ENCODE measurements at regions not wholly inside any gene's neighbourhood (a gene's known extent, or its start where the extent isn't known, plus 50 kb on each side); places are given as distances from the start of the nearest gene placed in this dataset.

DNA sequence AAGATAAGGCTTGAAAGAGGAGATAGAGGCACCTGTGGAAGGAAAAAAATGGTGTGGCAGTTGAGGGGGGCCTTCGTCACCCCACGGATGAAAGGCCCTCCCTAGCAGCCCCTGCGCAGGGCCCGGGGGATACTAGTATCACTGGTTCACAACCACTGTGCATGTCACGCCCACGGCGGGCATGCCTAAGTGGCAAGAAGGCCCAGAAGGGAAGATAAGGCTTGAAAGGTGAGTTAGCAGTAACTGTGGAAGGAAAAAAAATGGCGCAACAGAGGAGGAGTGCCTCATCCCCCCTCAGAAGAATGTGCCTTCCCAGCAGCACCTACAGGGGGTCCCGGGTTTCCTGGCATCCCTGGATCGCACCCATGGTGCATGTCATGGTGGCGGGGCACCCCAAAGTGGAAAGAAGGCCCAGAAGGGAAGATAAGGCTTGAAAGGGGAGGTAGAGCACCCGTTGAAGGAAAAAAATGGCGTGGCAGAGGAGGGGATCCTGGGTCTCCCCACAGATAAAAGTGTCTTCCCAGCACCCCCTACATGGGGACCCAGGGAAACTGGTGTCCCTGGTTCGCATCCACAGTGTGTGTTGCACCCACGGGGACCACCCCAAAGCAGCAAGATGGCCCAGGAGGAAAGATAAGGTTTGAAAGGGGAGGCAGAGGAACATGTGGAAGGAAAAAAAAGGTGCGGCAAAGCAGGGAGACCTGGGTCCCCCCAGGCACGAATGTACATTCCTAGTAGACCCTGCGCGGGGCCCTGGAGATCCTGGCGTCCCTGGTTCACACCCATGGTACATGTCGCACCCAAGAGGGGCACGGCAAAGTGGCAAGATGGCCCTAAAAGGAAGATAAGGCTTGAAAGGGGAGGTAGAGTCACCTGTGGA lies 279.2 kb downstream of the ALG10 start:
- 21% methylated on average over 22 of the region's 22 CpGs for WGBS (ENCODE audit: low lambda C conversion rate)
- DNase-seq (ENCODE audit: low spot score) (no peak), ATAC-seq (no peak), FAIRE-seq (no peak)
- Histone ChIP-seq H3K27me3 (ENCODE audit: control insufficient read depth in 1 of 2, insufficient read depth in 2 of 2, low read length in 2 of 2) (peaks cover 5 to 29% of the 10 kb centered on the region in 2 experiments; a peak in 3 of 5 replicates), H4K20me1 (ENCODE audit: insufficient read depth, low read length) (no peaks in the 10 kb centered on the region), H3K9me3 (ENCODE audit: low read length) (no peaks in the 10 kb centered on the region), H3K4me2 (ENCODE audit: low read depth, low read length) (no peak overlapping the region), H3K27ac (ENCODE audit: extremely low read length, insufficient read depth, low read length) (no peak overlapping the region), H3K4me3 (replicated peaks in 1 of 3; ENCODE audit: insufficient read depth in 1 of 3, low read depth in 2 of 3, low read length in 3 of 3) (no peak overlapping the region), H3K4me1 (ENCODE audit: insufficient read depth, low read length) (no peaks in the 10 kb centered on the region), H3K36me3 (replicated peaks in 1 of 2; ENCODE audit: control insufficient read depth in 1 of 2, insufficient read depth in 2 of 2, low read length in 2 of 2) (no peaks in the 10 kb centered on the region), H3K9ac (ENCODE audit: insufficient read depth, low read depth, low read length) (no peak overlapping the region), H3K79me2 (ENCODE audit: insufficient read depth, low read length) (no peaks in the 10 kb centered on the region), H2AFZ (ENCODE audit: low read length) (no peak overlapping the region)
- intact Hi-C loops (cut with micrococcal nuclease; ENCODE audit: unreplicated experiment) = no loop called here
- ChIA-PET CTCF (ENCODE audit: low intra/inter-chr PET ratio, low total read pairs) (no interaction called here), POLR2A (no interaction called here)
- BruUV-seq (replicated peaks) = no TSS peak
- in situ Hi-C loops (cut with HindIII; ENCODE audit: extremely low pct_ligation_motif_present, low pct_unique_long_range_greater_than_20kb) = no loop called here
- TF ChIP-seq ZFP36L1 (CRISPR knock-in tag; IDR thresholded peaks at IDR 0.05) (no peak), CC2D1A (CRISPR knock-in tag; IDR thresholded peaks at IDR 0.05) (no peak), ZSCAN25 (CRISPR knock-in tag; IDR thresholded peaks at IDR 0.05) (no peak), SRSF9 (IDR thresholded peaks at IDR 0.05; ENCODE audit: borderline replicate concordance, insufficient read depth, low read depth, low read length, poor library complexity, severe bottlenecking) (no peak), GFI1 (CRISPR knock-in tag; IDR thresholded peaks at IDR 0.05; ENCODE audit: borderline replicate concordance) (no peak), TOE1 (CRISPR knock-in tag; IDR thresholded peaks at IDR 0.05) (no peak), ZNF660 (CRISPR knock-in tag; IDR thresholded peaks at IDR 0.05; ENCODE audit: borderline replicate concordance, low read depth) (no peak), ZNF343 (CRISPR knock-in tag; IDR thresholded peaks at IDR 0.05) (no peak), TBL1XR1 (IDR thresholded peaks at IDR 0.05; ENCODE audit: borderline replicate concordance, low read length, partially characterized antibody) (no peak), ATF7-NPFF (CRISPR knock-in tag; IDR thresholded peaks at IDR 0.05; ENCODE audit: low read depth) (no peak), ZZZ3 (CRISPR knock-in tag; IDR thresholded peaks at IDR 0.05; ENCODE audit: borderline replicate concordance) (no peak), ZNF367 (CRISPR knock-in tag; IDR thresholded peaks at IDR 0.05; ENCODE audit: borderline replicate concordance) (no peak), KDM5A (IDR thresholded peaks at IDR 0.05; ENCODE audit: borderline replicate concordance, low read length) (no peak)
- TF ChIP-seq, protein P1, sequence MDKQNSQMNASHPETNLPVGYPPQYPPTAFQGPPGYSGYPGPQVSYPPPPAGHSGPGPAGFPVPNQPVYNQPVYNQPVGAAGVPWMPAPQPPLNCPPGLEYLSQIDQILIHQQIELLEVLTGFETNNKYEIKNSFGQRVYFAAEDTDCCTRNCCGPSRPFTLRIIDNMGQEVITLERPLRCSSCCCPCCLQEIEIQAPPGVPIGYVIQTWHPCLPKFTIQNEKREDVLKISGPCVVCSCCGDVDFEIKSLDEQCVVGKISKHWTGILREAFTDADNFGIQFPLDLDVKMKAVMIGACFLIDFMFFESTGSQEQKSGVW (CRISPR knock-in tag; IDR thresholded peaks at IDR 0.05; ENCODE audit: borderline replicate concordance) = no peak
- TF ChIP-seq, protein P2, sequence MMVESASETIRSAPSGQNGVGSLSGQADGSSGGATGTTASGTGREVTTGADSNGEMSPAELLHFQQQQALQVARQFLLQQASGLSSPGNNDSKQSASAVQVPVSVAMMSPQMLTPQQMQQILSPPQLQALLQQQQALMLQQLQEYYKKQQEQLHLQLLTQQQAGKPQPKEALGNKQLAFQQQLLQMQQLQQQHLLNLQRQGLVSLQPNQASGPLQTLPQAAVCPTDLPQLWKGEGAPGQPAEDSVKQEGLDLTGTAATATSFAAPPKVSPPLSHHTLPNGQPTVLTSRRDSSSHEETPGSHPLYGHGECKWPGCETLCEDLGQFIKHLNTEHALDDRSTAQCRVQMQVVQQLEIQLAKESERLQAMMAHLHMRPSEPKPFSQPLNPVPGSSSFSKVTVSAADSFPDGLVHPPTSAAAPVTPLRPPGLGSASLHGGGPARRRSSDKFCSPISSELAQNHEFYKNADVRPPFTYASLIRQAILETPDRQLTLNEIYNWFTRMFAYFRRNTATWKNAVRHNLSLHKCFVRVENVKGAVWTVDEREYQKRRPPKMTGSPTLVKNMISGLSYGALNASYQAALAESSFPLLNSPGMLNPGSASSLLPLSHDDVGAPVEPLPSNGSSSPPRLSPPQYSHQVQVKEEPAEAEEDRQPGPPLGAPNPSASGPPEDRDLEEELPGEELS (CRISPR knock-in tag; IDR thresholded peaks at IDR 0.05) = no peak
- TF ChIP-seq, protein P3, sequence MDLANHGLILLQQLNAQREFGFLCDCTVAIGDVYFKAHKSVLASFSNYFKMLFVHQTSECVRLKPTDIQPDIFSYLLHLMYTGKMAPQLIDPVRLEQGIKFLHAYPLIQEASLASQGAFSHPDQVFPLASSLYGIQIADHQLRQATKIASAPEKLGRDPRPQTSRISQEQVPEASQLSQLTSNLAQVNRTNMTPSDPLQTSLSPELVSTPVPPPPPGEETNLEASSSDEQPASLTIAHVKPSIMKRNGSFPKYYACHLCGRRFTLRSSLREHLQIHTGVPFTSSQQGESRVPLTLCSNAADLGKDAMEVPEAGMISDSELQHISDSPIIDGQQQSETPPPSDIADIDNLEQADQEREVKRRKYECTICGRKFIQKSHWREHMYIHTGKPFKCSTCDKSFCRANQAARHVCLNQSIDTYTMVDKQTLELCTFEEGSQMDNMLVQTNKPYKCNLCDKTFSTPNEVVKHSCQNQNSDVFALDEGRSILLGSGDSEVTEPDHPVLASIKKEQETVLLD (CRISPR knock-in tag; IDR thresholded peaks at IDR 0.05; ENCODE audit: low read depth) = no peak
- TF ChIP-seq, protein P4, sequence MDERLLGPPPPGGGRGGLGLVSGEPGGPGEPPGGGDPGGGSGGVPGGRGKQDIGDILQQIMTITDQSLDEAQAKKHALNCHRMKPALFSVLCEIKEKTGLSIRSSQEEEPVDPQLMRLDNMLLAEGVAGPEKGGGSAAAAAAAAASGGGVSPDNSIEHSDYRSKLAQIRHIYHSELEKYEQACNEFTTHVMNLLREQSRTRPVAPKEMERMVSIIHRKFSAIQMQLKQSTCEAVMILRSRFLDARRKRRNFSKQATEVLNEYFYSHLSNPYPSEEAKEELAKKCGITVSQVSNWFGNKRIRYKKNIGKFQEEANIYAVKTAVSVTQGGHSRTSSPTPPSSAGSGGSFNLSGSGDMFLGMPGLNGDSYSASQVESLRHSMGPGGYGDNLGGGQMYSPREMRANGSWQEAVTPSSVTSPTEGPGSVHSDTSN (CRISPR knock-in tag; IDR thresholded peaks at IDR 0.05) = no peak

Data from HepG2 (cell line).